BJ (cell line): ENCODE measurements at regions not wholly inside any gene's neighbourhood (a gene's known extent, or its start where the extent isn't known, plus 50 kb on each side); places are given as distances from the start of the nearest gene placed in this dataset.

Source experiments
- CTCF ChIA-PET: fragments of 350-600 bp; formaldehyde crosslinking; extraction: SDS; loops from one replicate; lab custom pipeline; 2021; ENCODE audit warnings: antibody characterized with exemption, inconsistent platforms; lab: Yijun Ruan, JAX
- POLR2A ChIA-PET: fragments of 300-600 bp; sonication (Branson Sonifier 250); formaldehyde crosslinking; extraction: SDS; loops from one replicate; lab custom pipeline; 2021; ENCODE audit warnings: antibody characterized with exemption; lab: Charles Lee
- DNase-seq: peaks from one replicate; pipeline ENCODE4 v3.0.0-alpha.2; 2011; ENCODE audit warnings: low read depth
- H3K27me3 ChIP-seq: 2 replicates; pipeline ENCODE4 v1.6.0; 2011; ENCODE audit warnings: low read length; ENCODE audit not compliant: control insufficient read depth, insufficient read depth
- H3K36me3 ChIP-seq: 2 replicates; pipeline ENCODE4 v1.5.1; 2011; ENCODE audit warnings: low read length; ENCODE audit not compliant: control insufficient read depth, insufficient read depth
- H3K4me3 ChIP-seq: 2 replicates; pipeline ENCODE4 v1.5.1; 2011; ENCODE audit warnings: low read depth, mild to moderate bottlenecking, control low read depth, low read length
- CTCF ChIP-seq: IDR thresholded peaks from 2 replicates; pipeline ENCODE4 v1.5.1; 2011; ENCODE audit warnings: low read depth, mild to moderate bottlenecking, control low read depth, inconsistent platforms, low read length, moderate library complexity; ENCODE audit not compliant: insufficient read depth

- Histone ChIP-seq H3K4me3 (no peak overlapping the region), H3K27me3 (no peaks in the 10 kb centered on the region), H3K36me3 (no peaks in the 10 kb centered on the region)
- POLR2A ChIA-PET = no interaction called here
- DNase-seq = no peak
- TF ChIP-seq CTCF = no peak
- CTCF ChIA-PET = interaction anchor here (1.4 to 2.4 kb wide), 2 partner anchors 24 to 250 kb away, joined by 3 to 7 read pairs; no protein-coding TSS in a partner anchor
Measured at GRCh38 chr4:18935659-18936345, 914.2 kb upstream of the LCORL start.

GRCh38 chr4:18934197-18934596 is 912.6 kb upstream of the LCORL start:
- POLR2A ChIA-PET = no interaction called here
- CTCF ChIA-PET = interaction anchor here (1.4 to 2.0 kb wide), 2 partner anchors 16 to 248 kb away, joined by 3 to 6 read pairs; no protein-coding TSS in a partner anchor
- Histone ChIP-seq H3K27me3 (no peaks in the 10 kb centered on the region), H3K36me3 (no peaks in the 10 kb centered on the region), H3K4me3 (no peak overlapping the region)
- peak; percentile 27 for TF ChIP-seq CTCF
- DNase-seq = no peak

DNA sequence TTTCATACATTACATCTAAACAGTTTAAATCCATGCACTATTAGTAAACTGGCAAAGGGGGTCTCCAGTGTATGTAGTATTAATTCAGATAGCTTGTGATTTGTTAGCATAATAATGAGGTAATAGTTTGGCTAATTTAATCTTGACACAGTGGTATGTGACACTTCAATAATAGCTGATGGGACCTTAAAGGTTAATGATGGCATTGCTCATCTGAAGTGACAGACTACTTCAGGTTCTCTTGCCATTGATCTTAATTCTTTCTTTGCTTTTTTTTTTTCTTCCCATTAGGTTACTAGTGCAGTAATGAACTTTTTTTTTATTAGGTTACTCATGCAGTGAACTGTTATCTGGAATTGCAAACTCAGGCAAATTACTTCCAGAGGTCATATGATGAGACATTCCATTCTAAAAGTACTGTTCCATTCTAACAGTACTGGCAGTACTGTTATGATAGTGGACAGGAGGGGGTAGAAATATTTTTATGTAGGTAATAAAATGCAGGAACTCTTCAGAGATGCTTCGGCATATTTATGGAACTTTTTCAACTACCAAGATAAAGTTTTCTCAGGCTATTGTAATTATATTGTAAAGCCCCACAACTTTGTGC is 911.3 kb upstream of the LCORL start:
- ChIA-PET CTCF (no interaction called here), POLR2A (no interaction called here)
- no peaks in the 10 kb centered on the region for H3K36me3 ChIP-seq
- DNase-seq = no peak
- TF ChIP-seq CTCF = no peak
- H3K27me3 ChIP-seq = no peaks in the 10 kb centered on the region
- no peak overlapping the region for H3K4me3 ChIP-seq

DNA sequence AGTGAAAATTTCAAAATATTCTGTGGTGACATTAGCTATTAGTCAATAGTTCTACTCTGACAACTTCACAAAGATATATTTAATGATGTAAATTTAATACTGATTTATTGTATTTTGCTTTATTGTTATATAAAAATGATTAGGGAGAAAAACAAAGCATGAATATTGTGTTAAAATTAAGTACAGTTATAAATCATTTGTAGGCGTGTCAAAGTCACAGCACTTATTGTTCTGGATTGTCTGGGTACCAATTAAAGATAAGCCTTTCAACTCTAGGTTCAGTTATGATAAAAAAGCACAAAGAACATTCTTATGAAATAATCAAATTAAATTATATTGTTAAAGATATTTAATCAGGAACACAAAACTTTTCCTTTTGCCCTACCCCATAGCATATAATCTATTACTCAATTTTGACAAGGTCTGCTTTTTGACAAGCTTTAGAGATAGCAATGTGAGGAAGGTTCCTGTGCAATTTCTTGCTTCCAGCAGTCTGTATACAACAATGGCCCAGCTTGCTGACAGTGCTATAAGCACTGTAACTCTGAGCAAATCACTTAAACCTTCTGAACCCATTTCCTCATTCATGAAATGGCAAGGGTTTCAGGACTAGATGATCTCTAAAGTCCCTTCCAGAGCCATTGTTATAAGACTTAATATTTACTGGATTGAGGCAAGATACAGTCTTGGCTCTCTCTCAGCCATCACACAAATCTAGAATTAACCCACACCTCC is 910.3 kb upstream of the LCORL start:
- no peak for DNase-seq
- Histone ChIP-seq H3K4me3 (no peak overlapping the region), H3K27me3 (no peaks in the 10 kb centered on the region), H3K36me3 (no peaks in the 10 kb centered on the region)
- ChIA-PET CTCF (no interaction called here), POLR2A (no interaction called here)
- TF ChIP-seq CTCF = no peak

GRCh38 chr4:18930487-18930886 is 908.9 kb upstream of the LCORL start:
- TF ChIP-seq CTCF = no peak
- POLR2A ChIA-PET = no interaction called here
- H3K4me3 ChIP-seq = no peak overlapping the region
- H3K36me3 ChIP-seq = no peaks in the 10 kb centered on the region
- no peaks in the 10 kb centered on the region for H3K27me3 ChIP-seq
- CTCF ChIA-PET = no interaction called here
- DNase-seq = no peak
